ENCODE measurements at regions not wholly inside any gene's neighbourhood (a gene's known extent, or its start where the extent isn't known, plus 50 kb on each side); places are given as distances from the start of the nearest gene placed in this dataset.

- H3K4me3 ChIP-seq (ENCODE audit: low read depth in 1 of 2, low read length in 2 of 2): no peak overlapping the region
- peaks cover 0 to 5% of the 10 kb centered on the region in 2 donors for H3K9me3 ChIP-seq (ENCODE audit: control insufficient read depth in 2 of 2, insufficient read depth in 1 of 2, low read depth in 1 of 2, low read length in 1 of 2)
- H3K27ac ChIP-seq (ENCODE audit: low read depth in 2 of 2, low read length in 1 of 2): no peak overlapping the region
- H3K36me3 ChIP-seq (ENCODE audit: control insufficient read depth in 2 of 2, insufficient read depth in 2 of 2, low read length in 1 of 2): no peaks in the 10 kb centered on the region
- H3K27me3 ChIP-seq (ENCODE audit: control insufficient read depth in 1 of 2, insufficient read depth in 2 of 2, low read length in 2 of 2): no peaks in the 10 kb centered on the region
- H3K4me1 ChIP-seq (ENCODE audit: control insufficient read depth in 2 of 2, insufficient read depth in 2 of 2, low read length in 1 of 2): no peaks in the 10 kb centered on the region
- WGBS, 2 donors: 31 to 50% methylated on average over 3 of the region's 3 CpGs
Observed at GRCh38 chr1:30241681-30242080, 481.7 kb downstream of the MATN1 start.

- Histone ChIP-seq H3K4me3 (ENCODE audit: low read depth in 1 of 2, low read length in 2 of 2) (no peak overlapping the region), H3K9me3 (ENCODE audit: control insufficient read depth in 2 of 2, insufficient read depth in 1 of 2, low read depth in 1 of 2, low read length in 1 of 2) (peaks cover 0 to 2% of the 10 kb centered on the region in 2 donors), H3K4me1 (ENCODE audit: control insufficient read depth in 2 of 2, insufficient read depth in 2 of 2, low read length in 1 of 2) (no peaks in the 10 kb centered on the region), H3K27ac (ENCODE audit: low read depth in 2 of 2, low read length in 1 of 2) (no peak overlapping the region), H3K27me3 (ENCODE audit: control insufficient read depth in 1 of 2, insufficient read depth in 2 of 2, low read length in 2 of 2) (no peaks in the 10 kb centered on the region), H3K36me3 (ENCODE audit: control insufficient read depth in 2 of 2, insufficient read depth in 2 of 2, low read length in 1 of 2) (no peaks in the 10 kb centered on the region)
- WGBS, 2 donors: 77 to 78% methylated on average over 7 of the region's 7 CpGs
Observed at GRCh38 chr1:30234091-30234490, 489.3 kb downstream of the MATN1 start.

- Histone ChIP-seq H3K27me3 (ENCODE audit: control insufficient read depth in 1 of 2, insufficient read depth in 2 of 2, low read length in 2 of 2) (no peaks in the 10 kb centered on the region), H3K9me3 (ENCODE audit: control insufficient read depth in 2 of 2, insufficient read depth in 1 of 2, low read depth in 1 of 2, low read length in 1 of 2) (no peaks in the 10 kb centered on the region), H3K36me3 (ENCODE audit: control insufficient read depth in 2 of 2, insufficient read depth in 2 of 2, low read length in 1 of 2) (no peaks in the 10 kb centered on the region), H3K4me1 (ENCODE audit: control insufficient read depth in 2 of 2, insufficient read depth in 2 of 2, low read length in 1 of 2) (no peaks in the 10 kb centered on the region), H3K27ac (ENCODE audit: low read depth in 2 of 2, low read length in 1 of 2) (no peak overlapping the region), H3K4me3 (ENCODE audit: low read depth in 1 of 2, low read length in 2 of 2) (no peak overlapping the region)
- WGBS, 2 donors: 30 to 48% methylated on average over 4 of the region's 4 CpGs
Observed at GRCh38 chr1:30232288-30232899, 491.0 kb downstream of the MATN1 start.

- H3K27me3 ChIP-seq (ENCODE audit: control insufficient read depth in 1 of 2, insufficient read depth in 2 of 2, low read length in 2 of 2): no peaks in the 10 kb centered on the region
- H3K4me3 ChIP-seq (ENCODE audit: low read depth in 1 of 2, low read length in 2 of 2): no peak overlapping the region
- 91 to 93% methylated on average over 9 of the region's 9 CpGs for WGBS, 2 donors
- H3K27ac ChIP-seq (ENCODE audit: low read depth in 2 of 2, low read length in 1 of 2): no peak overlapping the region
- no peaks in the 10 kb centered on the region for H3K4me1 ChIP-seq (ENCODE audit: control insufficient read depth in 2 of 2, insufficient read depth in 2 of 2, low read length in 1 of 2)
- no peaks in the 10 kb centered on the region for H3K36me3 ChIP-seq (ENCODE audit: control insufficient read depth in 2 of 2, insufficient read depth in 2 of 2, low read length in 1 of 2)
- H3K9me3 ChIP-seq (ENCODE audit: control insufficient read depth in 2 of 2, insufficient read depth in 1 of 2, low read depth in 1 of 2, low read length in 1 of 2): no peaks in the 10 kb centered on the region
Observed at GRCh38 chr1:30229960-30230359, 493.4 kb downstream of the MATN1 start.

- Histone ChIP-seq H3K36me3 (ENCODE audit: control insufficient read depth in 2 of 2, insufficient read depth in 2 of 2, low read length in 1 of 2) (no peaks in the 10 kb centered on the region), H3K27me3 (ENCODE audit: control insufficient read depth in 1 of 2, insufficient read depth in 2 of 2, low read length in 2 of 2) (no peaks in the 10 kb centered on the region), H3K9me3 (ENCODE audit: control insufficient read depth in 2 of 2, insufficient read depth in 1 of 2, low read depth in 1 of 2, low read length in 1 of 2) (no peaks in the 10 kb centered on the region), H3K4me1 (ENCODE audit: control insufficient read depth in 2 of 2, insufficient read depth in 2 of 2, low read length in 1 of 2) (no peaks in the 10 kb centered on the region), H3K27ac (ENCODE audit: low read depth in 2 of 2, low read length in 1 of 2) (no peak overlapping the region), H3K4me3 (ENCODE audit: low read depth in 1 of 2, low read length in 2 of 2) (no peak overlapping the region)
- WGBS, 2 donors: 83% methylated on average over 9 of the region's 9 CpGs
Observed at GRCh38 chr1:30229557-30229956, 493.8 kb downstream of the MATN1 start.

- Histone ChIP-seq H3K9me3 (ENCODE audit: control insufficient read depth in 2 of 2, insufficient read depth in 1 of 2, low read depth in 1 of 2, low read length in 1 of 2) (no peaks in the 10 kb centered on the region), H3K4me3 (ENCODE audit: low read depth in 1 of 2, low read length in 2 of 2) (no peak overlapping the region), H3K4me1 (ENCODE audit: control insufficient read depth in 2 of 2, insufficient read depth in 2 of 2, low read length in 1 of 2) (no peaks in the 10 kb centered on the region), H3K36me3 (ENCODE audit: control insufficient read depth in 2 of 2, insufficient read depth in 2 of 2, low read length in 1 of 2) (no peaks in the 10 kb centered on the region), H3K27ac (ENCODE audit: low read depth in 2 of 2, low read length in 1 of 2) (no peak overlapping the region), H3K27me3 (ENCODE audit: control insufficient read depth in 1 of 2, insufficient read depth in 2 of 2, low read length in 2 of 2) (no peaks in the 10 kb centered on the region)
- WGBS, 2 donors: 47 to 60% methylated on average over 6 of the region's 6 CpGs
Observed at GRCh38 chr1:30226648-30227047, 496.7 kb downstream of the MATN1 start.

- H3K9me3 ChIP-seq (ENCODE audit: control insufficient read depth in 2 of 2, insufficient read depth in 1 of 2, low read depth in 1 of 2, low read length in 1 of 2): no peaks in the 10 kb centered on the region
- 65 to 74% methylated on average over 7 of the region's 7 CpGs for WGBS, 2 donors
- no peaks in the 10 kb centered on the region for H3K36me3 ChIP-seq (ENCODE audit: control insufficient read depth in 2 of 2, insufficient read depth in 2 of 2, low read length in 1 of 2)
- no peaks in the 10 kb centered on the region for H3K4me1 ChIP-seq (ENCODE audit: control insufficient read depth in 2 of 2, insufficient read depth in 2 of 2, low read length in 1 of 2)
- no peak overlapping the region for H3K27ac ChIP-seq (ENCODE audit: low read depth in 2 of 2, low read length in 1 of 2)
- no peak overlapping the region for H3K4me3 ChIP-seq (ENCODE audit: low read depth in 1 of 2, low read length in 2 of 2)
- H3K27me3 ChIP-seq (ENCODE audit: control insufficient read depth in 1 of 2, insufficient read depth in 2 of 2, low read length in 2 of 2): no peaks in the 10 kb centered on the region
Observed at GRCh38 chr1:30225357-30225756, 498.0 kb downstream of the MATN1 start.

- WGBS, 2 donors: 82 to 84% methylated on average over 4 of the region's 4 CpGs
Observed at GRCh38 chr1:30219675-30220074, 503.7 kb downstream of the MATN1 start.

GRCh38 chr1:30218438-30218837 is 504.9 kb downstream of the MATN1 start:
- Histone ChIP-seq H3K4me3 (ENCODE audit: low read depth in 1 of 2, low read length in 2 of 2) (no peak overlapping the region), H3K27me3 (ENCODE audit: control insufficient read depth in 1 of 2, insufficient read depth in 2 of 2, low read length in 2 of 2) (no peaks in the 10 kb centered on the region), H3K27ac (ENCODE audit: low read depth in 2 of 2, low read length in 1 of 2) (no peak overlapping the region), H3K36me3 (ENCODE audit: control insufficient read depth in 2 of 2, insufficient read depth in 2 of 2, low read length in 1 of 2) (no peaks in the 10 kb centered on the region), H3K4me1 (ENCODE audit: control insufficient read depth in 2 of 2, insufficient read depth in 2 of 2, low read length in 1 of 2) (no peaks in the 10 kb centered on the region), H3K9me3 (ENCODE audit: control insufficient read depth in 2 of 2, insufficient read depth in 1 of 2, low read depth in 1 of 2, low read length in 1 of 2) (no peaks in the 10 kb centered on the region)
- WGBS, 2 donors: 27 to 32% methylated on average over 2 of the region's 2 CpGs

More at GRCh38 chr1:30219675-30220074, 503.7 kb downstream of the MATN1 start:
- Histone ChIP-seq H3K4me3 (ENCODE audit: low read depth in 1 of 2, low read length in 2 of 2) (no peak overlapping the region), H3K27me3 (ENCODE audit: control insufficient read depth in 1 of 2, insufficient read depth in 2 of 2, low read length in 2 of 2) (no peaks in the 10 kb centered on the region), H3K4me1 (ENCODE audit: control insufficient read depth in 2 of 2, insufficient read depth in 2 of 2, low read length in 1 of 2) (no peaks in the 10 kb centered on the region), H3K36me3 (ENCODE audit: control insufficient read depth in 2 of 2, insufficient read depth in 2 of 2, low read length in 1 of 2) (no peaks in the 10 kb centered on the region), H3K27ac (ENCODE audit: low read depth in 2 of 2, low read length in 1 of 2) (no peak overlapping the region), H3K9me3 (ENCODE audit: control insufficient read depth in 2 of 2, insufficient read depth in 1 of 2, low read depth in 1 of 2, low read length in 1 of 2) (no peaks in the 10 kb centered on the region)

GRCh38 chr1:30216602-30217001 is 506.8 kb downstream of the MATN1 start:
- no peaks in the 10 kb centered on the region for H3K4me1 ChIP-seq (ENCODE audit: control insufficient read depth in 2 of 2, insufficient read depth in 2 of 2, low read length in 1 of 2)
- no peaks in the 10 kb centered on the region for H3K27me3 ChIP-seq (ENCODE audit: control insufficient read depth in 1 of 2, insufficient read depth in 2 of 2, low read length in 2 of 2)
- WGBS, 2 donors: 90 to 94% methylated on average over 7 of the region's 7 CpGs
- no peak overlapping the region for H3K27ac ChIP-seq (ENCODE audit: low read depth in 2 of 2, low read length in 1 of 2)
- H3K9me3 ChIP-seq (ENCODE audit: control insufficient read depth in 2 of 2, insufficient read depth in 1 of 2, low read depth in 1 of 2, low read length in 1 of 2): no peaks in the 10 kb centered on the region
- no peaks in the 10 kb centered on the region for H3K36me3 ChIP-seq (ENCODE audit: control insufficient read depth in 2 of 2, insufficient read depth in 2 of 2, low read length in 1 of 2)
- H3K4me3 ChIP-seq (ENCODE audit: low read depth in 1 of 2, low read length in 2 of 2): no peak overlapping the region

Measured in esophagus (tissue), 2 donors.